Testis (tissue), 2 donors: ENCODE measurements at regions not wholly inside any gene's neighbourhood (a gene's known extent, or its start where the extent isn't known, plus 50 kb on each side); places are given as distances from the start of the nearest gene placed in this dataset.
"Not testable (repeated sequence)": the region's sequence is repeated elsewhere in the genome, so short reads cannot be mapped to it uniquely, and the experiment has no call there.

ENCODE experiments used
- POLR2A ChIP-seq: fragments of 450-650 bp; IDR thresholded peaks from one replicate; pipeline ENCODE4 v1.6.1; 2017; ENCODE audit warnings: antibody characterized with exemption, mild to moderate bottlenecking, moderate library complexity
- TF ChIP-seq, protein P1 (sequence below), 3 experiments: fragments of 450-650 bp in 2 of 3; fragments of 200-600 bp in 1 of 3; sonication (generic) in 1 of 3; IDR thresholded peaks; one replicate each; pipeline ENCODE4 v1.5.1; 2016 to 2019; ENCODE audit warnings: antibody characterized with exemption in 3 of 3, mild to moderate bottlenecking in 2 of 3, moderate library complexity in 1 of 3

DNA sequence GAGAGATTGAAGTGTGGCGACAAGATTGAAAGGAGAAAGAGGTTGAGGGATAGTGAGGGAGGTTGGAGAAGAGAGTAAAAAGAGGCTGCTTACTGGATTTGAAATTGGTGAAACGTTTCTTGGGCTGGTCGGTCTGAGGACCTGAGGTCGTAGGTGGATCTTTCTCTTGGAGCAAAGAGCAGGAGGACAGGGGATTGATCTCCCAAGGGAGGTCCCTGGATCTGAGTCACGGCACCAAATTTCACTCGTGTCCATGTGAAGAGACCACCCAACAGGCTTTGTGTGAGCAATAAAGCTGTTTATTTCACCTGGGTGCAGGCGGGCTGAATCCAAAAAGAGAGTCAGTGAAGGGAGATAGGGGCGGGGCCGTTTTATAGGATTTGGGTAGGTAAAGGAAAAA lies 1027.3 kb downstream of the DNAJB9 start:
- not testable (repeated sequence) for TF ChIP-seq POLR2A
- TF ChIP-seq, protein P1, sequence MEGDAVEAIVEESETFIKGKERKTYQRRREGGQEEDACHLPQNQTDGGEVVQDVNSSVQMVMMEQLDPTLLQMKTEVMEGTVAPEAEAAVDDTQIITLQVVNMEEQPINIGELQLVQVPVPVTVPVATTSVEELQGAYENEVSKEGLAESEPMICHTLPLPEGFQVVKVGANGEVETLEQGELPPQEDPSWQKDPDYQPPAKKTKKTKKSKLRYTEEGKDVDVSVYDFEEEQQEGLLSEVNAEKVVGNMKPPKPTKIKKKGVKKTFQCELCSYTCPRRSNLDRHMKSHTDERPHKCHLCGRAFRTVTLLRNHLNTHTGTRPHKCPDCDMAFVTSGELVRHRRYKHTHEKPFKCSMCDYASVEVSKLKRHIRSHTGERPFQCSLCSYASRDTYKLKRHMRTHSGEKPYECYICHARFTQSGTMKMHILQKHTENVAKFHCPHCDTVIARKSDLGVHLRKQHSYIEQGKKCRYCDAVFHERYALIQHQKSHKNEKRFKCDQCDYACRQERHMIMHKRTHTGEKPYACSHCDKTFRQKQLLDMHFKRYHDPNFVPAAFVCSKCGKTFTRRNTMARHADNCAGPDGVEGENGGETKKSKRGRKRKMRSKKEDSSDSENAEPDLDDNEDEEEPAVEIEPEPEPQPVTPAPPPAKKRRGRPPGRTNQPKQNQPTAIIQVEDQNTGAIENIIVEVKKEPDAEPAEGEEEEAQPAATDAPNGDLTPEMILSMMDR (IDR thresholded peaks at IDR 0.05): not testable (repeated sequence)
